GM12878 (cell line): ENCODE measurements at regions not wholly inside any gene's neighbourhood (a gene's known extent, or its start where the extent isn't known, plus 50 kb on each side); places are given as distances from the start of the nearest gene placed in this dataset.

Experiments used
- ATAC-seq: fragments of 200-7000 bp; cut with Tn5 transposase; 3 replicates; pipeline ENCODE4 v1.9.1; 2020; ENCODE audit warnings: mild to moderate bottlenecking, moderate library complexity
- BruUV-seq: library from RNA; stranded (reverse); fragments of 400-500 nt; replicated peaks from 2 replicates; lab custom pipeline; 2021; lab: Mats Ljungman, UMichigan
- CTCF ChIA-PET: fragments of 300-600 bp; sonication (Branson Sonifier 250); formaldehyde crosslinking; extraction: SDS; loops from one replicate; lab custom pipeline; 2021; ENCODE audit warnings: inconsistent platforms; lab: Yijun Ruan, JAX
- POLR2A ChIA-PET: fragments of 350-600 bp; formaldehyde crosslinking; extraction: SDS; loops from one replicate; lab custom pipeline; 2021; ENCODE audit warnings: inconsistent platforms; lab: Charles Lee
- RAD21 ChIA-PET: fragments of 300-600 bp; sonication (Branson Sonifier 250); formaldehyde crosslinking; loops from one replicate; lab custom pipeline; 2023; ENCODE audit warnings: antibody characterized with exemption; ENCODE audit not compliant: unreplicated experiment; lab: Charles Lee
- SMC1A ChIA-PET: fragments of 300-600 bp; sonication (Branson Sonifier 250); formaldehyde crosslinking; loops from one replicate; lab custom pipeline; 2023; ENCODE audit not compliant: unreplicated experiment, uncharacterized antibody; lab: Charles Lee
- DNase-seq: peaks from one replicate; pipeline ENCODE4 v3.0.0-alpha.2; 2011; ENCODE audit warnings: low read depth, low spot score
- FAIRE-seq: peaks from 3 replicates; lab custom pipeline; 2011; peaks lifted over from hg19 to GRCh38; lab: Jason Lieb, UNC
- H2AFZ ChIP-seq: 2 replicates; pipeline ENCODE4 v1.6.0; 2011; ENCODE audit warnings: low read depth, low read length, control low read depth; ENCODE audit not compliant: control insufficient read depth
- H3K27ac ChIP-seq: 2 replicates; pipeline ENCODE4 v1.5.1; 2011; ENCODE audit warnings: control low read depth; ENCODE audit not compliant: control insufficient read depth, insufficient read depth
- H3K27me3 ChIP-seq, 2 experiments: replicated peaks in 1 of 2; 2 replicates each; pipeline versions ENCODE4 v1.6.0 to v1.6.1; 2011; ENCODE audit warnings: low read length in 1 of 2; ENCODE audit not compliant: control insufficient read depth in 2 of 2, insufficient read depth in 2 of 2
- H3K36me3 ChIP-seq, 2 experiments: 2 replicates each; pipeline ENCODE4 v1.5.1; 2011; ENCODE audit warnings: low read length in 1 of 2; ENCODE audit not compliant: control insufficient read depth in 2 of 2, insufficient read depth in 2 of 2
- H3K4me1 ChIP-seq: 2 replicates; pipeline ENCODE4 v1.6.1; 2011; ENCODE audit warnings: mild to moderate bottlenecking, low read length, moderate library complexity, mixed read lengths; ENCODE audit not compliant: control insufficient read depth, insufficient read depth
- H3K4me2 ChIP-seq: 2 replicates; pipeline ENCODE4 v1.6.0; 2011; ENCODE audit warnings: control low read depth; ENCODE audit not compliant: control insufficient read depth, insufficient read depth
- H3K4me3 ChIP-seq: fragments of 200-600 bp; sonication (generic); 2 replicates; pipeline ENCODE4 v1.5.1; 2016
- H3K79me2 ChIP-seq: 2 replicates; pipeline ENCODE4 v1.6.0; 2011; ENCODE audit warnings: low read length; ENCODE audit not compliant: control insufficient read depth, insufficient read depth
- H3K9ac ChIP-seq: 2 replicates; pipeline ENCODE4 v1.8.0; 2011; ENCODE audit warnings: low read length, control low read depth, mixed read lengths; ENCODE audit not compliant: control insufficient read depth, insufficient read depth
- H3K9me3 ChIP-seq: replicated peaks from 3 replicates; pipeline ENCODE4 v1.5.1; 2011; ENCODE audit warnings: mild to moderate bottlenecking, low read length; ENCODE audit not compliant: control insufficient read depth, insufficient read depth
- H4K20me1 ChIP-seq: 2 replicates; pipeline ENCODE4 v1.6.0; 2011; ENCODE audit not compliant: control insufficient read depth, insufficient read depth
- CEBPB ChIP-seq, 2 experiments: fragments of 150-350 bp in 1 of 2; IDR thresholded peaks; 2 replicates each; pipeline ENCODE4 v1.6.1; 2012 to 2014; ENCODE audit warnings: low read depth in 2 of 2, low read length in 2 of 2, borderline replicate concordance in 1 of 2, inconsistent platforms in 1 of 2
- CHD4 ChIP-seq: fragments of 200-600 bp; sonication (generic); IDR thresholded peaks from 2 replicates; pipeline ENCODE4 v1.6.1; 2016; ENCODE audit warnings: mild to moderate bottlenecking
- CREM ChIP-seq: IDR thresholded peaks from 2 replicates; pipeline ENCODE4 v1.6.1; 2014; ENCODE audit warnings: antibody characterized with exemption, low read depth
- EED ChIP-seq: sonication (generic); IDR thresholded peaks from 2 replicates; pipeline ENCODE4 v1.6.1; 2016; ENCODE audit warnings: antibody characterized with exemption, low read depth
- HCFC1 ChIP-seq: fragments of 150-350 bp; IDR thresholded peaks from 2 replicates; pipeline ENCODE4 v1.6.1; 2014; ENCODE audit warnings: low read length
- IKZF1 ChIP-seq: fragments of 450-650 bp; conservative IDR thresholded peaks from 2 replicates; pipeline ENCODE4 v1.6.1; 2017; ENCODE audit warnings: antibody characterized with exemption, mild to moderate bottlenecking
- NRF1 ChIP-seq: conservative IDR thresholded peaks from 2 replicates; pipeline ENCODE4 v1.6.1; 2011; ENCODE audit warnings: mild to moderate bottlenecking, low read depth, low read length, improper control_type of control experiment
- POLR2AphosphoS5 ChIP-seq: IDR thresholded peaks from 2 replicates; pipeline ENCODE4 v1.6.1; 2011; ENCODE audit warnings: mild to moderate bottlenecking, low read length, inconsistent platforms
- RUNX3 ChIP-seq: IDR thresholded peaks from 2 replicates; pipeline ENCODE4 v1.6.1; 2012; ENCODE audit warnings: low read length, inconsistent platforms
- WGBS: methylation state at CpG from one replicate; pipeline ENCODE4 v1.1.6; 2016; ENCODE audit warnings: low lambda C conversion rate; ENCODE audit not compliant: insufficient replicate concordance, insufficient coverage; ENCODE audit errors: missing lambda C conversion rate; 5-methylcytosine and 5-hydroxymethylcytosine counted together
- in situ Hi-C: fragments of 300-500 bp; cut with MboI; formaldehyde crosslinking; loops from 9 replicates; pipeline ENCODE4 v1.14.3; 2018; ENCODE audit warnings: mixed read lengths
- intact Hi-C: fragments of 100-400 bp; cut with micrococcal nuclease; formaldehyde crosslinking; loops from one replicate; pipeline ENCODE4 v1.14.2; 2022; ENCODE audit not compliant: unreplicated experiment
- TF ChIP-seq, protein P1 (sequence below): fragments of 450-650 bp; IDR thresholded peaks from 2 replicates; pipeline ENCODE4 v1.6.1; 2017; ENCODE audit warnings: mild to moderate bottlenecking, moderate library complexity
- TF ChIP-seq, protein P2 (sequence below): IDR thresholded peaks from 2 replicates; pipeline ENCODE4 v1.6.1; 2011; ENCODE audit warnings: low read depth, low read length, improper control_type of control experiment, borderline replicate concordance

GRCh38 chr18:42480441-42480840 is 525.4 kb downstream of the PIK3C3 start:
- in situ Hi-C loops = no loop called here
- no peaks in the 10 kb centered on the region for H3K36me3 ChIP-seq
- TF ChIP-seq EED (no peak), NRF1 (no peak), POLR2AphosphoS5 (no peak)
- H3K9me3 ChIP-seq = no peaks in the 10 kb centered on the region
- H3K4me2 ChIP-seq = no peak overlapping the region
- H3K27me3 ChIP-seq = no peaks in the 10 kb centered on the region
- DNase-seq (no peak), ATAC-seq (no peak), FAIRE-seq (no peak)
- H4K20me1 ChIP-seq = no peaks in the 10 kb centered on the region
- ChIA-PET CTCF (interaction anchor here (0.8 kb wide), 1 partner anchor 115 kb away, joined by 3 read pairs; no protein-coding TSS in a partner anchor), SMC1A (no interaction called here), POLR2A (no interaction called here), RAD21 (no interaction called here)
- BruUV-seq = no TSS peak
- H3K79me2 ChIP-seq = no peaks in the 10 kb centered on the region
- intact Hi-C loops = no loop called here
- H3K4me3 ChIP-seq = no peak overlapping the region
- no peaks in the 10 kb centered on the region for H3K4me1 ChIP-seq
- H3K9ac ChIP-seq = no peak overlapping the region
- WGBS = 5% methylated on average over 5 of the region's 5 CpGs
- no peak overlapping the region for H3K27ac ChIP-seq
- H2AFZ ChIP-seq = no peak overlapping the region

- no peak overlapping the region for H3K4me3 ChIP-seq
- ChIA-PET RAD21 (no interaction called here), SMC1A (interaction anchor here (2.2 kb wide), 1 partner anchor 9 kb away, joined by 8 read pairs; no protein-coding TSS in a partner anchor), CTCF (no interaction called here), POLR2A (no interaction called here)
- DNase-seq (no peak), FAIRE-seq (no peak), ATAC-seq (no peak)
- no peaks in the 10 kb centered on the region for H3K9me3 ChIP-seq
- in situ Hi-C loops = no loop called here
- no peak overlapping the region for H3K4me2 ChIP-seq
- H3K27me3 ChIP-seq = no peaks in the 10 kb centered on the region
- no peaks in the 10 kb centered on the region for H4K20me1 ChIP-seq
- H3K79me2 ChIP-seq = no peaks in the 10 kb centered on the region
- H3K4me1 ChIP-seq = no peaks in the 10 kb centered on the region
- intact Hi-C loops = no loop called here
- BruUV-seq = no TSS peak
- H3K36me3 ChIP-seq = no peaks in the 10 kb centered on the region
- H3K9ac ChIP-seq = no peak overlapping the region
- H2AFZ ChIP-seq = no peak overlapping the region
- no peak overlapping the region for H3K27ac ChIP-seq
- TF ChIP-seq, protein P1, sequence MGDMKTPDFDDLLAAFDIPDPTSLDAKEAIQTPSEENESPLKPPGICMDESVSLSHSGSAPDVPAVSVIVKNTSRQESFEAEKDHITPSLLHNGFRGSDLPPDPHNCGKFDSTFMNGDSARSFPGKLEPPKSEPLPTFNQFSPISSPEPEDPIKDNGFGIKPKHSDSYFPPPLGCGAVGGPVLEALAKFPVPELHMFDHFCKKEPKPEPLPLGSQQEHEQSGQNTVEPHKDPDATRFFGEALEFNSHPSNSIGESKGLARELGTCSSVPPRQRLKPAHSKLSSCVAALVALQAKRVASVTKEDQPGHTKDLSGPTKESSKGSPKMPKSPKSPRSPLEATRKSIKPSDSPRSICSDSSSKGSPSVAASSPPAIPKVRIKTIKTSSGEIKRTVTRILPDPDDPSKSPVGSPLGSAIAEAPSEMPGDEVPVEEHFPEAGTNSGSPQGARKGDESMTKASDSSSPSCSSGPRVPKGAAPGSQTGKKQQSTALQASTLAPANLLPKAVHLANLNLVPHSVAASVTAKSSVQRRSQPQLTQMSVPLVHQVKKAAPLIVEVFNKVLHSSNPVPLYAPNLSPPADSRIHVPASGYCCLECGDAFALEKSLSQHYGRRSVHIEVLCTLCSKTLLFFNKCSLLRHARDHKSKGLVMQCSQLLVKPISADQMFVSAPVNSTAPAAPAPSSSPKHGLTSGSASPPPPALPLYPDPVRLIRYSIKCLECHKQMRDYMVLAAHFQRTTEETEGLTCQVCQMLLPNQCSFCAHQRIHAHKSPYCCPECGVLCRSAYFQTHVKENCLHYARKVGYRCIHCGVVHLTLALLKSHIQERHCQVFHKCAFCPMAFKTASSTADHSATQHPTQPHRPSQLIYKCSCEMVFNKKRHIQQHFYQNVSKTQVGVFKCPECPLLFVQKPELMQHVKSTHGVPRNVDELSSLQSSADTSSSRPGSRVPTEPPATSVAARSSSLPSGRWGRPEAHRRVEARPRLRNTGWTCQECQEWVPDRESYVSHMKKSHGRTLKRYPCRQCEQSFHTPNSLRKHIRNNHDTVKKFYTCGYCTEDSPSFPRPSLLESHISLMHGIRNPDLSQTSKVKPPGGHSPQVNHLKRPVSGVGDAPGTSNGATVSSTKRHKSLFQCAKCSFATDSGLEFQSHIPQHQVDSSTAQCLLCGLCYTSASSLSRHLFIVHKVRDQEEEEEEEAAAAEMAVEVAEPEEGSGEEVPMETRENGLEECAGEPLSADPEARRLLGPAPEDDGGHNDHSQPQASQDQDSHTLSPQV = no peak
- TF ChIP-seq, protein P2, sequence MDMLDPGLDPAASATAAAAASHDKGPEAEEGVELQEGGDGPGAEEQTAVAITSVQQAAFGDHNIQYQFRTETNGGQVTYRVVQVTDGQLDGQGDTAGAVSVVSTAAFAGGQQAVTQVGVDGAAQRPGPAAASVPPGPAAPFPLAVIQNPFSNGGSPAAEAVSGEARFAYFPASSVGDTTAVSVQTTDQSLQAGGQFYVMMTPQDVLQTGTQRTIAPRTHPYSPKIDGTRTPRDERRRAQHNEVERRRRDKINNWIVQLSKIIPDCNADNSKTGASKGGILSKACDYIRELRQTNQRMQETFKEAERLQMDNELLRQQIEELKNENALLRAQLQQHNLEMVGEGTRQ = no peak
- TF ChIP-seq CHD4 (no peak), IKZF1 (no peak), RUNX3 (no peak), HCFC1 (no peak), CREM (no peak), CEBPB (IDR thresholded peaks at IDR 0.05; ENCODE audit: borderline replicate concordance in 1 of 2, low read depth in 2 of 2, low read length in 2 of 2) (no peak)
Observed at GRCh38 chr18:42484648-42485047, 529.6 kb downstream of the PIK3C3 start.
